IMR-90 (cell line): ENCODE measurements at regions not wholly inside any gene's neighbourhood (a gene's known extent, or its start where the extent isn't known, plus 50 kb on each side); places are given as distances from the start of the nearest gene placed in this dataset.

ENCODE experiments used
- ATAC-seq: fragments of 200-7000 bp; cut with Tn5 transposase; 2 replicates; pipeline ENCODE4 v1.9.1; 2020; ENCODE audit warnings: low read depth, mild to moderate bottlenecking, moderate library complexity
- BruUV-seq: library from RNA; stranded (reverse); fragments of 400-500 nt; replicated peaks from 2 replicates; lab custom pipeline; 2021; lab: Mats Ljungman, UMichigan
- CTCF ChIA-PET: fragments of 300-600 bp; formaldehyde crosslinking; extraction: SDS; loops from one replicate; lab custom pipeline; 2021; ENCODE audit warnings: antibody characterized with exemption; lab: Yijun Ruan, JAX
- POLR2A ChIA-PET: fragments of 300-600 bp; sonication (Branson Sonifier 250); formaldehyde crosslinking; loops from one replicate; lab custom pipeline; 2022; ENCODE audit warnings: antibody characterized with exemption; ENCODE audit not compliant: unreplicated experiment; lab: Charles Lee
- DNase-seq: peaks from one replicate; pipeline ENCODE4 v3.0.0; 2013
- H2AFZ ChIP-seq: replicated peaks from 2 replicates; pipeline ENCODE3; 2013; ENCODE audit warnings: low read length, mild to moderate bottlenecking; ENCODE audit not compliant: poor library complexity
- H2AK5ac ChIP-seq: 2 replicates; pipeline ENCODE4 v1.6.1; 2013; ENCODE audit warnings: low read depth, low read length, inconsistent platforms
- H2AK9ac ChIP-seq: replicated peaks from 2 replicates; pipeline ENCODE3; 2013; ENCODE audit warnings: mild to moderate bottlenecking, low read depth, low read length, moderate library complexity; ENCODE audit not compliant: poor library complexity
- H2BK120ac ChIP-seq: 2 replicates; pipeline ENCODE4 v1.6.1; 2013; ENCODE audit warnings: low read depth, low read length, inconsistent platforms
- H2BK15ac ChIP-seq: 3 replicates; pipeline ENCODE4 v1.6.1; 2013; ENCODE audit warnings: low read depth, low read length, inconsistent platforms
- H2BK20ac ChIP-seq: 2 replicates; pipeline ENCODE4 v1.6.1; 2013; ENCODE audit warnings: low read depth, mild to moderate bottlenecking, inconsistent platforms, low read length, moderate library complexity
- H2BK5ac ChIP-seq: 2 replicates; pipeline ENCODE4 v1.6.1; 2013; ENCODE audit warnings: mild to moderate bottlenecking, low read depth, low read length, inconsistent platforms; ENCODE audit not compliant: poor library complexity, severe bottlenecking
- H3K14ac ChIP-seq: replicated peaks from 2 replicates; pipeline ENCODE4 v1.6.1; 2013; ENCODE audit warnings: low read depth, low read length, inconsistent platforms
- H3K18ac ChIP-seq: 2 replicates; pipeline ENCODE4 v1.6.1; 2013; ENCODE audit warnings: low read depth, low read length, control low read depth
- H3K23ac ChIP-seq: 2 replicates; pipeline ENCODE4 v1.6.1; 2013; ENCODE audit warnings: low read depth, low read length, inconsistent platforms
- H3K27ac ChIP-seq: 2 replicates; pipeline ENCODE4 v1.5.1; 2013; ENCODE audit warnings: mild to moderate bottlenecking, control low read depth, low read length; ENCODE audit not compliant: insufficient read depth
- H3K27me3 ChIP-seq: 2 replicates; pipeline ENCODE4 v1.6.1; 2013; ENCODE audit warnings: low read length; ENCODE audit not compliant: control insufficient read depth, insufficient read depth
- H3K36me3 ChIP-seq: 2 replicates; pipeline ENCODE4 v1.6.1; 2013; ENCODE audit warnings: low read length, mixed read lengths; ENCODE audit not compliant: control insufficient read depth, insufficient read depth
- H3K4ac ChIP-seq: 2 replicates; pipeline ENCODE4 v1.6.1; 2013; ENCODE audit warnings: low read depth, low read length, inconsistent platforms
- H3K4me1 ChIP-seq: 2 replicates; pipeline ENCODE4 v1.6.1; 2013; ENCODE audit warnings: low read length, mixed read lengths; ENCODE audit not compliant: control insufficient read depth, insufficient read depth
- H3K4me2 ChIP-seq: 2 replicates; pipeline ENCODE4 v1.6.1; 2013; ENCODE audit warnings: low read depth, mild to moderate bottlenecking, control low read depth, low read length, moderate library complexity
- H3K4me3 ChIP-seq: 2 replicates; pipeline ENCODE4 v1.5.1; 2013; ENCODE audit warnings: low read depth, mild to moderate bottlenecking, control low read depth, low read length, moderate library complexity; ENCODE audit not compliant: insufficient read depth
- H3K56ac ChIP-seq: 2 replicates; pipeline ENCODE4 v1.6.1; 2013; ENCODE audit warnings: low read length, inconsistent platforms; ENCODE audit not compliant: insufficient read depth; ENCODE audit errors: extremely low read depth
- H3K79me1 ChIP-seq, 2 experiments: 2 replicates each; pipeline ENCODE4 v1.6.1; 2013; ENCODE audit warnings: low read length in 2 of 2, inconsistent platforms in 1 of 2, low read depth in 1 of 2
- H3K9ac ChIP-seq: 2 replicates; pipeline ENCODE4 v1.6.1; 2013; ENCODE audit warnings: low read depth, low read length, control low read depth
- H3K9me1 ChIP-seq: 2 replicates; pipeline ENCODE4 v1.6.1; 2013; ENCODE audit warnings: low read length, inconsistent platforms; ENCODE audit not compliant: insufficient read depth
- H3K9me3 ChIP-seq: 2 replicates; pipeline ENCODE4 v1.6.1; 2013; ENCODE audit warnings: low read length; ENCODE audit not compliant: control insufficient read depth, insufficient read depth
- H4K20me1 ChIP-seq: 2 replicates; pipeline ENCODE4 v1.6.1; 2013; ENCODE audit warnings: low read length, inconsistent platforms; ENCODE audit not compliant: insufficient read depth
- H4K5ac ChIP-seq: 2 replicates; pipeline ENCODE4 v1.6.1; 2013; ENCODE audit warnings: mild to moderate bottlenecking, low read depth, low read length, control low read depth
- H4K8ac ChIP-seq, 2 experiments: 2 replicates each; pipeline ENCODE4 v1.6.1; 2013; ENCODE audit warnings: low read depth in 2 of 2, low read length in 2 of 2, control low read depth in 1 of 2, inconsistent platforms in 1 of 2
- H4K91ac ChIP-seq: 2 replicates; pipeline ENCODE4 v1.6.1; 2013; ENCODE audit warnings: low read depth, low read length, inconsistent platforms; ENCODE audit not compliant: insufficient read depth
- NFE2L2 ChIP-seq: fragments of 150-350 bp; IDR thresholded peaks from 2 replicates; pipeline ENCODE4 v1.6.1; 2016; ENCODE audit warnings: low read depth, mild to moderate bottlenecking, low read length
- RCOR1 ChIP-seq: IDR thresholded peaks from 2 replicates; pipeline ENCODE4 v1.6.1; 2012; ENCODE audit warnings: mild to moderate bottlenecking, low read length, improper control_type of control experiment; ENCODE audit not compliant: insufficient replicate concordance
- RFX5 ChIP-seq: IDR thresholded peaks from 2 replicates; pipeline ENCODE4 v1.8.0; 2012; ENCODE audit warnings: low read depth, mild to moderate bottlenecking, low read length, moderate library complexity
- WGBS, 2 experiments: methylation state at CpG; one replicate each; pipeline versions ENCODE4 v1.1.5 to v1.1.7; 2013; ENCODE audit warnings: missing lambda C conversion rate in 2 of 2; ENCODE audit not compliant: insufficient read length in 1 of 2; ENCODE audit errors: extremely low coverage in 2 of 2; 5-methylcytosine and 5-hydroxymethylcytosine counted together
- dilution Hi-C: fragments of 300-500 bp; cut with HindIII; formaldehyde crosslinking; loops from one replicate; pipeline ENCODE4 v1.14.3; 2018; ENCODE audit warnings: low sequenced_read_pairs; ENCODE audit not compliant: unreplicated experiment
- in situ Hi-C: fragments of 300-500 bp; cut with MboI; formaldehyde crosslinking; loops from 3 replicates; pipeline ENCODE4 v1.14.3; 2019; ENCODE audit warnings: low sequenced_read_pairs, inconsistent platforms, mixed read lengths
- intact Hi-C: fragments of 100-400 bp; cut with micrococcal nuclease; formaldehyde crosslinking; loops from 2 replicates; pipeline ENCODE4 v1.10.0; 2022
- TF ChIP-seq, protein P1 (sequence below): fragments of 150-350 bp; IDR thresholded peaks from 2 replicates; pipeline ENCODE4 v1.6.1; 2016; ENCODE audit warnings: low read depth, mild to moderate bottlenecking, low read length, moderate library complexity, borderline replicate concordance

DNA sequence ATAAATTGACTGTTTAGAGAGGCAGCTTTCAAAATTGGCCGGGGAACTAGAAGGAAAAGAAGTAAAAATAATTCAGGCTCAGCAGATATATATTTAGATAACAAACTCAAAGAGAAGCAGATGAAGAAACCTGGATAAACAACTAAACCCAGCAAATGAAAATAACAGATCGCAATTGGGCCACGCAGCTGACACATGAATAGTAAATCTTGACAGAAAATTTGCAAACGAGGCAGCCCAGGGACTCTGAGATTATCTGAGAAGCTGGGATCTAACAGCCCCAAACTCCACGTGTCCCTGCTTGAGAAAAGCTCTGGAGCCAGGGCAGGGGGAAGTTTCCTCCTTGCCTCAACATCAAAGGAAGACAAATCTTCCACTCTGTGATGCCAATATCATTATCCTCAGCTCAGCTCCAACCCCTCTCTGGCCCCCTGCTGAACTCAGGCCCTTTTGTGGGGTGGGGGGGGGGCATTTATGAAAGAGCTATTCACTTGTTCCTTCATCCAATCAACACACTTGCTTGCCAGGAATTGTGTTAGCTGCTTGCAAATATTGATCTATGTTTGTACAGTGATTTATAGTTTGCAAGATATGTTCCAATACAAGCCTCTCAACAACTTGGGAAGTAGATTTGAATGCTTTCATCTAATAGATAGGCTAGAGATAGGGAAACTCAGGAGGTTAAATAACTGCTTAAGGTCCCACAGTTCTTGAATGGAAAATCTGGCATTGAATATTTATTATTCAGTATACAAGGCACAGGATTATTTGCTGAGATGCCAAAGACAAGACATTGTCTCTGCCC is 72.5 kb upstream of the C11orf87 start:
- no peaks in the 10 kb centered on the region; the same call in 1 of the 2 replicates for H3K27me3 ChIP-seq
- no peak overlapping the region for H2AK9ac ChIP-seq
- H2BK120ac ChIP-seq: no peak overlapping the region
- H2AFZ ChIP-seq: no peak overlapping the region
- no peak overlapping the region for H2BK15ac ChIP-seq
- no peaks in the 10 kb centered on the region for H4K20me1 ChIP-seq
- no peak overlapping the region for H4K91ac ChIP-seq
- intact Hi-C loops (no loop called here), dilution Hi-C loops (no loop called here), in situ Hi-C loops (no loop called here)
- no peaks in the 10 kb centered on the region for H3K9me1 ChIP-seq
- WGBS, 2 experiments: no CpG with 5 or more reads among the region's 5 CpGs
- POLR2A ChIA-PET: no interaction called here
- no peaks in the 10 kb centered on the region for H3K4me1 ChIP-seq
- H3K4me2 ChIP-seq: no peak overlapping the region
- no peak for TF ChIP-seq RFX5
- TF ChIP-seq NFE2L2: no peak
- TF ChIP-seq RCOR1: no peak
- TF ChIP-seq, protein P1, sequence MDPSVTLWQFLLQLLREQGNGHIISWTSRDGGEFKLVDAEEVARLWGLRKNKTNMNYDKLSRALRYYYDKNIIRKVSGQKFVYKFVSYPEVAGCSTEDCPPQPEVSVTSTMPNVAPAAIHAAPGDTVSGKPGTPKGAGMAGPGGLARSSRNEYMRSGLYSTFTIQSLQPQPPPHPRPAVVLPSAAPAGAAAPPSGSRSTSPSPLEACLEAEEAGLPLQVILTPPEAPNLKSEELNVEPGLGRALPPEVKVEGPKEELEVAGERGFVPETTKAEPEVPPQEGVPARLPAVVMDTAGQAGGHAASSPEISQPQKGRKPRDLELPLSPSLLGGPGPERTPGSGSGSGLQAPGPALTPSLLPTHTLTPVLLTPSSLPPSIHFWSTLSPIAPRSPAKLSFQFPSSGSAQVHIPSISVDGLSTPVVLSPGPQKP: no peak
- no peak overlapping the region for H3K23ac ChIP-seq
- no peak overlapping the region for H3K27ac ChIP-seq
- H3K56ac ChIP-seq: no peak overlapping the region
- no peak overlapping the region for H3K9ac ChIP-seq
- H3K18ac ChIP-seq: no peak overlapping the region
- H4K8ac ChIP-seq: no peak overlapping the region
- H3K9me3 ChIP-seq: peaks cover 5% of the 10 kb centered on the region
- no peak for ATAC-seq
- H2BK5ac ChIP-seq: no peak overlapping the region
- H3K4me3 ChIP-seq: no peak overlapping the region
- H3K79me1 ChIP-seq: no peaks in the 10 kb centered on the region
- DNase-seq: no peak
- H2AK5ac ChIP-seq: no peak overlapping the region
- BruUV-seq: no TSS peak
- no peak overlapping the region for H2BK20ac ChIP-seq
- no peak overlapping the region for H4K5ac ChIP-seq
- no peaks in the 10 kb centered on the region for H3K36me3 ChIP-seq
- no peak overlapping the region for H3K14ac ChIP-seq
- CTCF ChIA-PET: no interaction called here
- no peak overlapping the region for H3K4ac ChIP-seq
